Panc1 (cell line): ENCODE measurements at regions not wholly inside any gene's neighbourhood (a gene's known extent, or its start where the extent isn't known, plus 50 kb on each side); places are given as distances from the start of the nearest gene placed in this dataset.

Experiments used
- CTCF ChIP-seq: fragments of 450-650 bp; IDR thresholded peaks from 2 replicates; pipeline ENCODE4 v1.5.1; 2017; ENCODE audit warnings: mild to moderate bottlenecking
- POLR2AphosphoS5 ChIP-seq: IDR thresholded peaks from 2 replicates; pipeline ENCODE4 v1.6.1; 2012; ENCODE audit warnings: mild to moderate bottlenecking, low read depth, low read length, moderate library complexity
- TCF7L2 ChIP-seq: IDR thresholded peaks from 2 replicates; pipeline ENCODE4 v1.6.1; 2011; ENCODE audit warnings: mild to moderate bottlenecking, low read depth, low read length, inconsistent platforms

GRCh38 chr18:38369772-38370690 is 804.4 kb upstream of the CELF4 start:
- TF ChIP-seq CTCF: no peak
- no peak for TF ChIP-seq POLR2AphosphoS5
- TF ChIP-seq TCF7L2: no peak
